ENCODE measurements at regions not wholly inside any gene's neighbourhood (a gene's known extent, or its start where the extent isn't known, plus 50 kb on each side); places are given as distances from the start of the nearest gene placed in this dataset.

- no peak for TF ChIP-seq CTCF (IDR thresholded peaks at IDR 0.05 in 4 of 5, conservative IDR thresholded peaks at IDR 0.05 in 1 of 5)
- no peak for TF ChIP-seq POLR2A (IDR thresholded peaks at IDR 0.05)
Observed at GRCh38 chr9:81492710-81493447, 196.5 kb downstream of the TLE1 start.
